Left lung (tissue), 4 donors: ENCODE measurements at regions not wholly inside any gene's neighbourhood (a gene's known extent, or its start where the extent isn't known, plus 50 kb on each side); places are given as distances from the start of the nearest gene placed in this dataset.

Experiments used
- ATAC-seq: fragments of 200-7000 bp; cut with Tn5 transposase; one replicate; pipeline ENCODE4 v1.9.1; 2020; ENCODE audit warnings: moderate library complexity
- DNase-seq, 4 donors: peaks; one replicate each; pipeline ENCODE4 v3.0.0-alpha.2; 2013 to 2020
- H3K27ac ChIP-seq, 2 donors: fragments of 200-600 bp; sonication (generic) in 1 of 2; one replicate each; pipeline versions ENCODE4 v1.5.0 to v1.8.0; 2020 to 2021
- H3K27me3 ChIP-seq, 2 donors: fragments of 200-600 bp; sonication (generic) in 1 of 2; one replicate each; pipeline versions ENCODE4 v1.5.0 to v1.8.0; 2020 to 2021
- H3K36me3 ChIP-seq, 2 donors: fragments of 200-600 bp; sonication (generic) in 1 of 2; one replicate each; pipeline versions ENCODE4 v1.5.0 to v1.8.0; 2020 to 2021
- H3K4me1 ChIP-seq, 2 donors: fragments of 200-600 bp; one replicate each; pipeline ENCODE4 v1.8.0; 2021
- H3K4me3 ChIP-seq, 2 donors: fragments of 200-600 bp; sonication (generic) in 1 of 2; one replicate each; pipeline versions ENCODE4 v1.5.0 to v1.8.0; 2020 to 2021; ENCODE audit warnings: mild to moderate bottlenecking in 1 of 2
- H3K9me3 ChIP-seq, 2 donors: fragments of 200-600 bp; sonication (generic) in 1 of 2; one replicate each; pipeline versions ENCODE4 v1.5.0 to v1.8.0; 2020 to 2021
- intact Hi-C, 2 donors: fragments of 100-400 bp; cut with DNase I; formaldehyde crosslinking; loops; one replicate each; pipeline versions ENCODE4 v1.11.2 to v1.14.2; 2022
- TF ChIP-seq, protein P1 (sequence below), 2 donors: fragments of 200-600 bp; sonication (generic) in 1 of 2; IDR thresholded peaks; one replicate each; pipeline versions ENCODE4 v1.5.0 to v1.8.0; 2021; ENCODE audit warnings: antibody characterized with exemption in 2 of 2
- donor health status: DM: no; HTN: yes; CAD: no.
- donor health status: DM: no; HTN: no; CAD: no.

- no peak overlapping the region for H3K27ac ChIP-seq
- DNase-seq: peak in 1 of 4 donors; percentile 51
Measured at GRCh38 chr6:140977403-140977802, 1155.3 kb upstream of the GJE1 start.

DNA sequence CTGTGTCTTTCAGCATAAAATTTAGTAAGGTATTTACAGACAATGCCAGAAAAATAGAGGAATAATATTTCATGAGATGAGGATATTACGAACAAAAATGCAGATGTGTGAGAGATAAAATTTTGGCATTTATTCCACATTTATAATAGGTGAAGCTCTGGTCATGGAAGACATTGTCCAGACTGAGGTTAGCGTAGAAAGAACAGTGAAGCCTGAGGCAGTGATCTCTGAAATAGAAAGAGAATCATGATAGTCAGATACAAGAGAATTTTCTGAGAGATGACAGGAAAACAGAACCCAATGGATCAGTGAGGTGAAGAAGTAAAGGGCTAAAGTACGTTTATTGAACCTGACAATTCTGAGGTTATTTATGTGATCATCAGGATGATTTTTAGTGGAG is 1155.9 kb upstream of the GJE1 start:
- Histone ChIP-seq H3K27ac (no peak overlapping the region), H3K36me3 (no peaks in the 10 kb centered on the region), H3K4me1 (no peaks in the 10 kb centered on the region), H3K27me3 (no peaks in the 10 kb centered on the region), H3K4me3 (no peak overlapping the region), H3K9me3 (peaks cover 0 to 5% of the 10 kb centered on the region in 2 donors)
- no peak for ATAC-seq
- intact Hi-C loops: no loop called here
- TF ChIP-seq, protein P1, sequence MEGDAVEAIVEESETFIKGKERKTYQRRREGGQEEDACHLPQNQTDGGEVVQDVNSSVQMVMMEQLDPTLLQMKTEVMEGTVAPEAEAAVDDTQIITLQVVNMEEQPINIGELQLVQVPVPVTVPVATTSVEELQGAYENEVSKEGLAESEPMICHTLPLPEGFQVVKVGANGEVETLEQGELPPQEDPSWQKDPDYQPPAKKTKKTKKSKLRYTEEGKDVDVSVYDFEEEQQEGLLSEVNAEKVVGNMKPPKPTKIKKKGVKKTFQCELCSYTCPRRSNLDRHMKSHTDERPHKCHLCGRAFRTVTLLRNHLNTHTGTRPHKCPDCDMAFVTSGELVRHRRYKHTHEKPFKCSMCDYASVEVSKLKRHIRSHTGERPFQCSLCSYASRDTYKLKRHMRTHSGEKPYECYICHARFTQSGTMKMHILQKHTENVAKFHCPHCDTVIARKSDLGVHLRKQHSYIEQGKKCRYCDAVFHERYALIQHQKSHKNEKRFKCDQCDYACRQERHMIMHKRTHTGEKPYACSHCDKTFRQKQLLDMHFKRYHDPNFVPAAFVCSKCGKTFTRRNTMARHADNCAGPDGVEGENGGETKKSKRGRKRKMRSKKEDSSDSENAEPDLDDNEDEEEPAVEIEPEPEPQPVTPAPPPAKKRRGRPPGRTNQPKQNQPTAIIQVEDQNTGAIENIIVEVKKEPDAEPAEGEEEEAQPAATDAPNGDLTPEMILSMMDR (IDR thresholded peaks at IDR 0.05): no peak
- DNase-seq: no peak

More at GRCh38 chr6:140977403-140977802, 1155.3 kb upstream of the GJE1 start:
- no peaks in the 10 kb centered on the region for H3K27me3 ChIP-seq
- no peaks in the 10 kb centered on the region for H3K4me1 ChIP-seq
- no peaks in the 10 kb centered on the region for H3K36me3 ChIP-seq
- TF ChIP-seq, protein P1 (IDR thresholded peaks at IDR 0.05): no peak
- H3K9me3 ChIP-seq: no peaks in the 10 kb centered on the region
- H3K4me3 ChIP-seq: no peak overlapping the region
- ATAC-seq: no peak
- intact Hi-C loops: no loop called here

- Histone ChIP-seq H3K4me3 (no peak overlapping the region), H3K27me3 (no peaks in the 10 kb centered on the region), H3K27ac (no peak overlapping the region), H3K4me1 (no peaks in the 10 kb centered on the region), H3K9me3 (peaks cover 0 to 5% of the 10 kb centered on the region in 2 donors), H3K36me3 (no peaks in the 10 kb centered on the region)
- intact Hi-C loops: no loop called here
- TF ChIP-seq, protein P1 (IDR thresholded peaks at IDR 0.05): no peak
- ATAC-seq: no peak
- DNase-seq: no peak
Measured at GRCh38 chr6:140970485-140970884, 1162.2 kb upstream of the GJE1 start.

DNA sequence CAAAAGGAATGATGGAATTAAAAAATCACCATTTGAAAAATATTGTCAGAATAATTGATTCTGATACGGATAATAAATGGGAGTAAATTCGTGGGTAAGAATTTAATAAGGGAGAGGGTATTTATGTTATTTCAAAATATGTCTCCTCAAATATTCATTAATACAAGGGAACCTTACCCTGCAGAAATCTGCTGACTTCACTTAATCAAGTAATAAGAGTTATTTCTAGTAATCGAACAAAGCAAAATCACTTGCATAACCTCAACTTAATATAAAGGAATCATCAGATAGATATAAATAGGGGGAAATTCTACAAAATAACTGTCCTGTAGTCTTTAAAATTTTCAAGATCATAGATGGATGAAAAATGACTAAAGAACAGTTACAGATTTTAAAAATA is 1164.7 kb upstream of the GJE1 start:
- H3K27ac ChIP-seq: no peak overlapping the region
- TF ChIP-seq, protein P1 (IDR thresholded peaks at IDR 0.05): no peak
- ATAC-seq (no peak), DNase-seq (no peak)
- H3K36me3 ChIP-seq: no peaks in the 10 kb centered on the region
- no peak overlapping the region for H3K4me3 ChIP-seq
- no peaks in the 10 kb centered on the region for H3K4me1 ChIP-seq
- H3K27me3 ChIP-seq: no peaks in the 10 kb centered on the region
- intact Hi-C loops: no loop called here
- H3K9me3 ChIP-seq: peaks cover 0 to 5% of the 10 kb centered on the region in 2 donors

DNA sequence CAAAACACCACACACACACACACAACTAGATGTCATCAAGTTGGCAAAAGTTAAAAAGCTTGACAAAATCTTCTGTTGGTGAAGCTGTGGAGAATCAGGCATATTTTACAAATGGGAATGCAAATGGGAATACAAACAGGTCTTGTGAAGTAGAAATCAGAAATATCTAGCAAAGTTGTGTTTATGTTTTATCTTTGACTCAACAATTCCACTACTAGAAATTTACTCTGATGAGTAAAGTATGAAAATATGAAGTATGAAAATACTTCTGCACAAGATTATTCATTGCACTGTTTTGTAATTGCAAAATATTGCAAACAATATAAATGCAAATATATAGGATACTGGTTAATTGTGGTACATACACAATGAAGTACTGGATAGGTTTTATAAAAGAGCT is 1166.0 kb upstream of the GJE1 start:
- Histone ChIP-seq H3K27me3 (no peaks in the 10 kb centered on the region), H3K4me3 (no peak overlapping the region), H3K9me3 (no peaks in the 10 kb centered on the region), H3K36me3 (no peaks in the 10 kb centered on the region), H3K4me1 (no peaks in the 10 kb centered on the region), H3K27ac (no peak overlapping the region)
- no peak for DNase-seq
- intact Hi-C loops: no loop called here
- ATAC-seq: no peak
- TF ChIP-seq, protein P1 (IDR thresholded peaks at IDR 0.05): no peak
